Suprapubic skin (tissue), 4 donors: ENCODE measurements at regions not wholly inside any gene's neighbourhood (a gene's known extent, or its start where the extent isn't known, plus 50 kb on each side); places are given as distances from the start of the nearest gene placed in this dataset.

Source experiments
- DNase-seq, 2 donors: peaks; one replicate each; pipeline ENCODE4 v3.0.0-alpha.2; 2019; ENCODE audit warnings: low spot score in 2 of 2
- H3K27ac ChIP-seq: fragments of 200-600 bp; sonication (generic); one replicate; pipeline ENCODE4 v1.5.1; 2019
- H3K27me3 ChIP-seq: fragments of 200-600 bp; sonication (generic); one replicate; pipeline ENCODE4 v1.5.1; 2019
- H3K36me3 ChIP-seq: fragments of 200-600 bp; sonication (generic); one replicate; pipeline ENCODE4 v1.5.1; 2019
- H3K4me1 ChIP-seq: fragments of 200-600 bp; sonication (generic); one replicate; pipeline ENCODE4 v1.5.1; 2019
- H3K4me3 ChIP-seq: fragments of 200-600 bp; sonication (generic); one replicate; pipeline ENCODE4 v1.5.1; 2019; ENCODE audit warnings: mild to moderate bottlenecking
- H3K9me3 ChIP-seq: fragments of 200-600 bp; sonication (generic); one replicate; pipeline ENCODE4 v1.5.1; 2019
- CTCF ChIP-seq, 2 donors: fragments of 200-600 bp in 1 of 2; fragments of 450-650 bp in 1 of 2; sonication (generic) in 1 of 2; IDR thresholded peaks; one replicate each; pipeline ENCODE4 v1.5.1; 2016 to 2019; ENCODE audit warnings: antibody characterized with exemption in 2 of 2, mild to moderate bottlenecking in 1 of 2, moderate library complexity in 1 of 2
- EP300 ChIP-seq: sonication (generic); formaldehyde crosslinking; IDR thresholded peaks from one replicate; pipeline ENCODE4 v1.6.1; 2017; ENCODE audit warnings: antibody characterized with exemption
- POLR2A ChIP-seq, 2 donors: fragments of 450-650 bp; IDR thresholded peaks; one replicate each; pipeline ENCODE4 v1.6.1; 2017; ENCODE audit warnings: antibody characterized with exemption in 2 of 2, mild to moderate bottlenecking in 2 of 2, moderate library complexity in 2 of 2
- POLR2AphosphoS5 ChIP-seq, 3 donors: sonication (generic); formaldehyde crosslinking; IDR thresholded peaks; one replicate each; pipeline ENCODE4 v1.6.1; 2017; ENCODE audit warnings: antibody characterized with exemption in 3 of 3
- WGBS: methylation state at CpG from one replicate; pipeline ENCODE4 v1.1.5; 2018; 5-methylcytosine and 5-hydroxymethylcytosine counted together

- no peaks in the 10 kb centered on the region for H3K4me1 ChIP-seq
- TF ChIP-seq POLR2A (IDR thresholded peaks at IDR 0.05), result no peak
- TF ChIP-seq CTCF (IDR thresholded peaks at IDR 0.05), result no peak
- no peak for TF ChIP-seq EP300
- TF ChIP-seq POLR2AphosphoS5 (IDR thresholded peaks at IDR 0.05), result no peak
Measured at GRCh38 chrX:39915081-39915480, 182.7 kb downstream of the BCOR start.

GRCh38 chrX:39915596-39915995 lies 182.2 kb downstream of the BCOR start:
- WGBS, result 95% methylated on average over 12 of the region's 12 CpGs
- H3K27ac ChIP-seq, result no peak overlapping the region
- no peaks in the 10 kb centered on the region for H3K4me1 ChIP-seq
- TF ChIP-seq EP300 (no peak), POLR2A (IDR thresholded peaks at IDR 0.05) (no peak), CTCF (IDR thresholded peaks at IDR 0.05) (no peak), POLR2AphosphoS5 (IDR thresholded peaks at IDR 0.05) (no peak)
- no peak overlapping the region for H3K4me3 ChIP-seq
- no peaks in the 10 kb centered on the region for H3K36me3 ChIP-seq
- no peaks in the 10 kb centered on the region for H3K27me3 ChIP-seq
- H3K9me3 ChIP-seq, result no peaks in the 10 kb centered on the region
- DNase-seq, result no peak

More at GRCh38 chrX:39915081-39915480, 182.7 kb downstream of the BCOR start:
- 82% methylated on average over 2 of the region's 3 CpGs for WGBS
- no peaks in the 10 kb centered on the region for H3K27me3 ChIP-seq
- H3K27ac ChIP-seq, result no peak overlapping the region
- H3K36me3 ChIP-seq, result no peaks in the 10 kb centered on the region
- no peak for DNase-seq
- no peaks in the 10 kb centered on the region for H3K9me3 ChIP-seq
- no peak overlapping the region for H3K4me3 ChIP-seq

DNA sequence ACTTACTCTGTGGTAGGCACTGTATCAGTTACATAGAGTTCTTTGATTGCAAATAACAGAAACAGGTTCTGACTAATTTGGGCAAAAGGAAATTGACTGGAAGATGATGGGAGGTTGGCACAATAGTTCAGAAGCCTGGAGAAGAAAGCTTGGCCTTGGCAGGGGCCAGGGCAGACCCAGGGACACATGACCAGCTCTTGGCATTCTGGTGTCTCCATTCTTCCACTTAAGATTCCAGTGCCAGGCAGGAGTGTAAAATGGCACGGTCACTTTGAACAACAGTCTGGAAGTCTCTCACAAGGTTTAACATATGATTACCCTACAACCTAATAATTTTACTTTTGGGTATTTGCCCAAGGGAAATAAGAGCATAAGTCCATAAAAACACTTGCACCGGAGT lies 175.9 kb downstream of the BCOR start:
- Histone ChIP-seq H3K36me3 (no peaks in the 10 kb centered on the region), H3K27me3 (no peaks in the 10 kb centered on the region), H3K27ac (no peak overlapping the region), H3K4me1 (no peaks in the 10 kb centered on the region), H3K4me3 (no peak overlapping the region), H3K9me3 (no peaks in the 10 kb centered on the region)
- WGBS, result 85% methylated on average over 2 of the region's 2 CpGs
- DNase-seq, result no peak
- TF ChIP-seq CTCF (IDR thresholded peaks at IDR 0.05) (no peak), POLR2AphosphoS5 (IDR thresholded peaks at IDR 0.05) (no peak), POLR2A (IDR thresholded peaks at IDR 0.05) (no peak), EP300 (no peak)

GRCh38 chrX:39922488-39922887 lies 175.3 kb downstream of the BCOR start:
- Histone ChIP-seq H3K4me3 (no peak overlapping the region), H3K9me3 (no peaks in the 10 kb centered on the region), H3K4me1 (no peaks in the 10 kb centered on the region), H3K27ac (no peak overlapping the region), H3K36me3 (no peaks in the 10 kb centered on the region), H3K27me3 (no peaks in the 10 kb centered on the region)
- 48% methylated on average over 2 of the region's 2 CpGs for WGBS
- no peak for TF ChIP-seq CTCF (IDR thresholded peaks at IDR 0.05)
- no peak for TF ChIP-seq EP300
- no peak for TF ChIP-seq POLR2AphosphoS5 (IDR thresholded peaks at IDR 0.05)
- no peak for TF ChIP-seq POLR2A (IDR thresholded peaks at IDR 0.05)
- DNase-seq, result no peak

GRCh38 chrX:39922926-39923325 lies 174.8 kb downstream of the BCOR start:
- 73% methylated on average over 8 of the region's 8 CpGs for WGBS
- TF ChIP-seq POLR2A (IDR thresholded peaks at IDR 0.05), result no peak
- TF ChIP-seq CTCF (IDR thresholded peaks at IDR 0.05), result no peak
- no peak for TF ChIP-seq POLR2AphosphoS5 (IDR thresholded peaks at IDR 0.05)
- TF ChIP-seq EP300, result no peak
- DNase-seq, result no peak
- Histone ChIP-seq H3K4me1 (no peaks in the 10 kb centered on the region), H3K9me3 (no peaks in the 10 kb centered on the region), H3K36me3 (no peaks in the 10 kb centered on the region), H3K27me3 (no peaks in the 10 kb centered on the region), H3K4me3 (no peak overlapping the region), H3K27ac (no peak overlapping the region)
